Progenitor cell of endocrine pancreas (in vitro differentiated cells): ENCODE measurements at regions not wholly inside any gene's neighbourhood (a gene's known extent, or its start where the extent isn't known, plus 50 kb on each side); places are given as distances from the start of the nearest gene placed in this dataset.
A peak's percentile ranks its signal among the peaks of the same experiment; 100 is the strongest.
"Not testable (repeated sequence)": the region's sequence is repeated elsewhere in the genome, so short reads cannot be mapped to it uniquely, and the experiment has no call there.

Experiments
- DNase-seq: peaks from one replicate; pipeline ENCODE4 v3.0.0; 2021; ENCODE audit warnings: low spot score; ENCODE audit not compliant: unreplicated experiment
- H3K27ac Mint-ChIP-seq: 2 replicates; pipeline ENCODE4 v1.8.0; 2021; ENCODE audit warnings: mild to moderate bottlenecking, moderate library complexity, mixed read lengths
- H3K27me3 Mint-ChIP-seq: 2 replicates; pipeline ENCODE4 v1.8.0; 2021; ENCODE audit warnings: mixed read lengths
- H3K36me3 Mint-ChIP-seq: 2 replicates; pipeline ENCODE4 v1.8.0; 2022; ENCODE audit warnings: mixed read lengths; ENCODE audit not compliant: insufficient read depth
- H3K4me1 Mint-ChIP-seq: 2 replicates; pipeline ENCODE4 v1.8.0; 2021; ENCODE audit warnings: low read depth, mixed read lengths
- H3K4me3 Mint-ChIP-seq: 2 replicates; pipeline ENCODE4 v1.8.0; 2021; ENCODE audit warnings: low read depth, mild to moderate bottlenecking, moderate library complexity, mixed read lengths
- H3K9me3 Mint-ChIP-seq: 2 replicates; pipeline ENCODE4 v1.8.0; 2021; ENCODE audit warnings: low read depth, mixed read lengths
- CTCF ChIP-seq: fragments of 200-600 bp; sonication (generic); IDR thresholded peaks from one replicate; pipeline ENCODE4 v1.5.0; 2021; ENCODE audit warnings: antibody characterized with exemption, mild to moderate bottlenecking; ENCODE audit not compliant: unreplicated experiment

DNA sequence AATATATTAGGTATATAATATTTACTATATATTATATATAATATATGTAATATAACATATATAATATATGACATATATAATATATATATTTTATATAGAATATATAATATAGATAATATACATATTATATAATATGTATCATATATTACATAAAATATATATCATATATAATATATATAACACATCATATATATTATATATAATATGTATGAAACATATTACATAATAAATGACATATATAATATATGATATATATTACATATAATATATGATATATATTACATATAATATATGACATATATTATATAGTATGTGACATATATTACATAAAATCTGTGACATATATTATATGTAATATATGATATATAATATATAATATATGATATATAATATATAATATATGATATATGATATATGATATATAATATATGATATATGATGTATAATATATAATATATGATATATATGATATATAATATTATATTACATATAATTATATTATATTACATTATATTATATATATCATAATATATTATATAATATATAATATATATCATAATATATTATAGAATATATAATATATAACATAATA, 119.5 kb upstream of the RIMBP3 start:
- Mint-ChIP-seq H3K27me3 (no peaks in the 10 kb centered on the region), H3K4me3 (no peak overlapping the region), H3K27ac (no peak overlapping the region), H3K9me3 (peaks cover 3% of the 10 kb centered on the region), H3K36me3 (peaks cover 2% of the 10 kb centered on the region), H3K4me1 (no peaks in the 10 kb centered on the region)
- no peak for TF ChIP-seq CTCF
- DNase-seq: no peak

DNA sequence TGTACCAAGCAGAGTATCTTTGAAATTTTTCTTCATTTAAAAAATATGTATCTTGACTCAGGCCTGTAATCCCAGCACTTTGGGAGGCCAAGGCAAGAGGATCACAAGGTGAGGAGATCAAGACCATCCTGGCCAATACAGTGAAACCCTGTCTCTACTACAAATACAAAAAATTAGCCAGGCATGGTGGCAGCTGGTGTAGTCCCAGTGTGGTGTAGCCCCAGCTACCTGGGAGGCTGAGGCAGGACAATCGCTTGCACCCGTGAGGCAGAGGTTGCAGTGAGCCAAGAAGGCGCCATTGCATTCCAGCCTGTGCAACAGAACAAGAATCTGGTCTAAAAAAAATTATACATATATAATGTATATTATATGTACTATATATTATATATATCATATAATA, 118.7 kb upstream of the RIMBP3 start:
- H3K27me3 Mint-ChIP-seq, H3K36me3 Mint-ChIP-seq, H3K9me3 Mint-ChIP-seq, H3K4me1 Mint-ChIP-seq, H3K4me3 Mint-ChIP-seq: not testable (repeated sequence)
- DNase-seq: peak; percentile 7
- H3K27ac Mint-ChIP-seq: peak overlapping the region; percentile 67
